ENCODE measurements at regions not wholly inside any gene's neighbourhood (a gene's known extent, or its start where the extent isn't known, plus 50 kb on each side); places are given as distances from the start of the nearest gene placed in this dataset.
"Not testable (repeated sequence)": the region's sequence is repeated elsewhere in the genome, so short reads cannot be mapped to it uniquely, and the experiment has no call there.

DNA sequence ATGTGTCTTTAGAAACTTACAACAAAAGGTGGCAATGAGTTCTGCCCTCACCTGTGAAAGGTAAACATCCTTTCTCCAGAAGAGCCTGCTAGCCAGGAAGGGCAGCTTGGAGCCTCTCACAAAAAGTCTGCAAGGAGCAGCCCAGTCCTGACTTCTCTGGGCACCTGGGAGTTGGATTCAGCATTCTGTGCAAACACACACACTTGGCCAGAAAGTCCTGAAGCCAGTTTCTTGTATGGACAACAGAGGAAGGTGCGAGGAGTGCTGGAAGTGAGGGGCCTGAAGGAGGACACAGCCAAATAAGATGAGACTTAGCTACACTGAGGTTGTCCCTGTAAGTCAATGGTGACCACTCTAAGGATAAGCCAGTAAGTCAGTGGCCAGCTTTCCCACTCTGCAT is 52.4 kb upstream of the SLC1A4 start:
- DNase-seq (ENCODE audit: low read depth, low spot score) (no peak), ATAC-seq (no peak)
- H3K27ac ChIP-seq (ENCODE audit: low read length), result no peak overlapping the region
- CTCF ChIA-PET, result interaction anchor here (0.6 kb wide), 1 partner anchor 81 kb away, joined by 3 read pairs; no protein-coding TSS in a partner anchor
- in situ Hi-C loops (cut with HindIII; ENCODE audit: low pct_unique_long_range_greater_than_20kb, low sequenced_read_pairs), result no loop called here
- BruUV-seq (replicated peaks), result no TSS peak
- H3K4me1 ChIP-seq (ENCODE audit: control insufficient read depth, insufficient read depth, low read length), result no peaks in the 10 kb centered on the region
- no peak overlapping the region for H3K4me3 ChIP-seq (ENCODE audit: low read depth in 2 of 2, low read length in 2 of 2)
- no peaks in the 10 kb centered on the region for H3K9me3 ChIP-seq (ENCODE audit: control insufficient read depth, insufficient read depth, low read depth, low read length)
- POLR2A ChIA-PET, result no interaction called here
- TF ChIP-seq TCF7L2 (IDR thresholded peaks at IDR 0.05; ENCODE audit: low read depth, low read length) (no peak), POLR2AphosphoS5 (IDR thresholded peaks at IDR 0.05; ENCODE audit: low read depth, low read length) (no peak), SIN3A (IDR thresholded peaks at IDR 0.05; ENCODE audit: borderline replicate concordance, insufficient read depth, low read depth, low read length) (no peak)
- TF ChIP-seq, protein P1, sequence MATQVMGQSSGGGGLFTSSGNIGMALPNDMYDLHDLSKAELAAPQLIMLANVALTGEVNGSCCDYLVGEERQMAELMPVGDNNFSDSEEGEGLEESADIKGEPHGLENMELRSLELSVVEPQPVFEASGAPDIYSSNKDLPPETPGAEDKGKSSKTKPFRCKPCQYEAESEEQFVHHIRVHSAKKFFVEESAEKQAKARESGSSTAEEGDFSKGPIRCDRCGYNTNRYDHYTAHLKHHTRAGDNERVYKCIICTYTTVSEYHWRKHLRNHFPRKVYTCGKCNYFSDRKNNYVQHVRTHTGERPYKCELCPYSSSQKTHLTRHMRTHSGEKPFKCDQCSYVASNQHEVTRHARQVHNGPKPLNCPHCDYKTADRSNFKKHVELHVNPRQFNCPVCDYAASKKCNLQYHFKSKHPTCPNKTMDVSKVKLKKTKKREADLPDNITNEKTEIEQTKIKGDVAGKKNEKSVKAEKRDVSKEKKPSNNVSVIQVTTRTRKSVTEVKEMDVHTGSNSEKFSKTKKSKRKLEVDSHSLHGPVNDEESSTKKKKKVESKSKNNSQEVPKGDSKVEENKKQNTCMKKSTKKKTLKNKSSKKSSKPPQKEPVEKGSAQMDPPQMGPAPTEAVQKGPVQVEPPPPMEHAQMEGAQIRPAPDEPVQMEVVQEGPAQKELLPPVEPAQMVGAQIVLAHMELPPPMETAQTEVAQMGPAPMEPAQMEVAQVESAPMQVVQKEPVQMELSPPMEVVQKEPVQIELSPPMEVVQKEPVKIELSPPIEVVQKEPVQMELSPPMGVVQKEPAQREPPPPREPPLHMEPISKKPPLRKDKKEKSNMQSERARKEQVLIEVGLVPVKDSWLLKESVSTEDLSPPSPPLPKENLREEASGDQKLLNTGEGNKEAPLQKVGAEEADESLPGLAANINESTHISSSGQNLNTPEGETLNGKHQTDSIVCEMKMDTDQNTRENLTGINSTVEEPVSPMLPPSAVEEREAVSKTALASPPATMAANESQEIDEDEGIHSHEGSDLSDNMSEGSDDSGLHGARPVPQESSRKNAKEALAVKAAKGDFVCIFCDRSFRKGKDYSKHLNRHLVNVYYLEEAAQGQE (IDR thresholded peaks at IDR 0.05; ENCODE audit: insufficient read depth in 1 of 2, low read depth in 2 of 2, low read length in 1 of 2), result no peak
- TF ChIP-seq, protein P2, sequence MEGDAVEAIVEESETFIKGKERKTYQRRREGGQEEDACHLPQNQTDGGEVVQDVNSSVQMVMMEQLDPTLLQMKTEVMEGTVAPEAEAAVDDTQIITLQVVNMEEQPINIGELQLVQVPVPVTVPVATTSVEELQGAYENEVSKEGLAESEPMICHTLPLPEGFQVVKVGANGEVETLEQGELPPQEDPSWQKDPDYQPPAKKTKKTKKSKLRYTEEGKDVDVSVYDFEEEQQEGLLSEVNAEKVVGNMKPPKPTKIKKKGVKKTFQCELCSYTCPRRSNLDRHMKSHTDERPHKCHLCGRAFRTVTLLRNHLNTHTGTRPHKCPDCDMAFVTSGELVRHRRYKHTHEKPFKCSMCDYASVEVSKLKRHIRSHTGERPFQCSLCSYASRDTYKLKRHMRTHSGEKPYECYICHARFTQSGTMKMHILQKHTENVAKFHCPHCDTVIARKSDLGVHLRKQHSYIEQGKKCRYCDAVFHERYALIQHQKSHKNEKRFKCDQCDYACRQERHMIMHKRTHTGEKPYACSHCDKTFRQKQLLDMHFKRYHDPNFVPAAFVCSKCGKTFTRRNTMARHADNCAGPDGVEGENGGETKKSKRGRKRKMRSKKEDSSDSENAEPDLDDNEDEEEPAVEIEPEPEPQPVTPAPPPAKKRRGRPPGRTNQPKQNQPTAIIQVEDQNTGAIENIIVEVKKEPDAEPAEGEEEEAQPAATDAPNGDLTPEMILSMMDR (IDR thresholded peaks at IDR 0.05), result no peak
- intact Hi-C loops (cut with micrococcal nuclease; ENCODE audit: unreplicated experiment), result no loop called here
- H3K36me3 ChIP-seq (ENCODE audit: control insufficient read depth, insufficient read depth, low read length), result no peaks in the 10 kb centered on the region
- H3K27me3 ChIP-seq (ENCODE audit: control insufficient read depth, insufficient read depth, low read length), result peaks cover 3% of the 10 kb centered on the region

GRCh38 chr2:64937314-64937686 is 51.9 kb upstream of the SLC1A4 start:
- ATAC-seq; intact Hi-C loops (cut with micrococcal nuclease; ENCODE audit: unreplicated experiment); H3K27ac ChIP-seq (ENCODE audit: low read length); BruUV-seq (replicated peaks); H3K4me1 ChIP-seq (ENCODE audit: control insufficient read depth, insufficient read depth, low read length); in situ Hi-C loops (cut with HindIII; ENCODE audit: low pct_unique_long_range_greater_than_20kb, low sequenced_read_pairs); H3K27me3 ChIP-seq (ENCODE audit: control insufficient read depth, insufficient read depth, low read length); H3K4me3 ChIP-seq (ENCODE audit: low read depth in 2 of 2, low read length in 2 of 2); H3K9me3 ChIP-seq (ENCODE audit: control insufficient read depth, insufficient read depth, low read depth, low read length); POLR2A ChIA-PET; DNase-seq (ENCODE audit: low read depth, low spot score); H3K36me3 ChIP-seq (ENCODE audit: control insufficient read depth, insufficient read depth, low read length): not testable (repeated sequence)
- CTCF ChIA-PET, result interaction anchor here (0.6 kb wide), 1 partner anchor 80 kb away, joined by 3 read pairs; no protein-coding TSS in a partner anchor

- no TSS peak for BruUV-seq (replicated peaks)
- Histone ChIP-seq H3K36me3 (ENCODE audit: control insufficient read depth, insufficient read depth, low read length) (no peaks in the 10 kb centered on the region), H3K27me3 (ENCODE audit: control insufficient read depth, insufficient read depth, low read length) (no peaks in the 10 kb centered on the region), H3K27ac (ENCODE audit: low read length) (no peak overlapping the region), H3K4me3 (ENCODE audit: low read depth in 2 of 2, low read length in 2 of 2) (no peak overlapping the region), H3K4me1 (ENCODE audit: control insufficient read depth, insufficient read depth, low read length) (no peaks in the 10 kb centered on the region), H3K9me3 (ENCODE audit: control insufficient read depth, insufficient read depth, low read depth, low read length) (no peaks in the 10 kb centered on the region)
- intact Hi-C loops (cut with micrococcal nuclease; ENCODE audit: unreplicated experiment), result no loop called here
- POLR2A ChIA-PET, result no interaction called here
- DNase-seq (ENCODE audit: low read depth, low spot score), result no peak
- CTCF ChIA-PET, result no interaction called here
- in situ Hi-C loops (cut with HindIII; ENCODE audit: low pct_unique_long_range_greater_than_20kb, low sequenced_read_pairs), result no loop called here
- TF ChIP-seq TCF7L2 (IDR thresholded peaks at IDR 0.05; ENCODE audit: low read depth, low read length), result no peak
- no peak for TF ChIP-seq POLR2AphosphoS5 (IDR thresholded peaks at IDR 0.05; ENCODE audit: low read depth, low read length)
- TF ChIP-seq, protein P1 (IDR thresholded peaks at IDR 0.05; ENCODE audit: insufficient read depth in 1 of 2, low read depth in 2 of 2, low read length in 1 of 2), result no peak
- TF ChIP-seq, protein P2 (IDR thresholded peaks at IDR 0.05), result no peak
- no peak for TF ChIP-seq SIN3A (IDR thresholded peaks at IDR 0.05; ENCODE audit: borderline replicate concordance, insufficient read depth, low read depth, low read length)
- ATAC-seq, result 0 out of 2 replicates have a peak, but pooled peaks have one; percentile 31
Measured at GRCh38 chr2:64937687-64938491, 51.3 kb upstream of the SLC1A4 start.
